DOHH2 (cell line): ENCODE measurements at regions not wholly inside any gene's neighbourhood (a gene's known extent, or its start where the extent isn't known, plus 50 kb on each side); places are given as distances from the start of the nearest gene placed in this dataset.

Source experiments
- EZH2phosphoT487 ChIP-seq: fragments of 200-600 bp; sonication (generic); IDR thresholded peaks from 2 replicates; pipeline ENCODE4 v1.6.1; 2017; ENCODE audit warnings: borderline replicate concordance, mild to moderate bottlenecking, antibody characterized with exemption, low read length, moderate library complexity, mixed read lengths
- TF ChIP-seq, protein P1 (sequence below): fragments of 200-600 bp; sonication (generic); IDR thresholded peaks from one replicate; pipeline ENCODE4 v1.5.1; 2014; ENCODE audit warnings: antibody characterized with exemption, mild to moderate bottlenecking, low read depth, low read length; ENCODE audit not compliant: poor library complexity, severe bottlenecking

DNA sequence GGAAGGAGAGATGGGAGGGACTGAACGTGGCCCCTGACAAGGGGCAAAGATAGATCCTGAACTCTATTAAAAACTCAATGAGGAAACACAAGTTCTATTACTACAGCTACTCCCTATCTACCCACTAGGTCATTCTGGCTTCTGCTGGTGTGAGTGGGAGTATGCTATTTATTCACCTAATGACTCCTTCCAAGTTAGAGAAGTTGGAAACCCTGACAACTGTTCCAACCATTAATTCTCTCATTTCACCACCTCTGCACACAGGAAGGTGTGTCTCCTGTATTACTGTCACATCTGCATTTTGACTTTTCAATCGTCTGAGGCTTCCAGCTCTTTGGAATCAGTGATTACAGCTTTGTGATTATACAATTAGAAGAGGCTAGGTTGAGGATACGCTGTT lies 169.4 kb upstream of the ADO start:
- TF ChIP-seq, protein P1, sequence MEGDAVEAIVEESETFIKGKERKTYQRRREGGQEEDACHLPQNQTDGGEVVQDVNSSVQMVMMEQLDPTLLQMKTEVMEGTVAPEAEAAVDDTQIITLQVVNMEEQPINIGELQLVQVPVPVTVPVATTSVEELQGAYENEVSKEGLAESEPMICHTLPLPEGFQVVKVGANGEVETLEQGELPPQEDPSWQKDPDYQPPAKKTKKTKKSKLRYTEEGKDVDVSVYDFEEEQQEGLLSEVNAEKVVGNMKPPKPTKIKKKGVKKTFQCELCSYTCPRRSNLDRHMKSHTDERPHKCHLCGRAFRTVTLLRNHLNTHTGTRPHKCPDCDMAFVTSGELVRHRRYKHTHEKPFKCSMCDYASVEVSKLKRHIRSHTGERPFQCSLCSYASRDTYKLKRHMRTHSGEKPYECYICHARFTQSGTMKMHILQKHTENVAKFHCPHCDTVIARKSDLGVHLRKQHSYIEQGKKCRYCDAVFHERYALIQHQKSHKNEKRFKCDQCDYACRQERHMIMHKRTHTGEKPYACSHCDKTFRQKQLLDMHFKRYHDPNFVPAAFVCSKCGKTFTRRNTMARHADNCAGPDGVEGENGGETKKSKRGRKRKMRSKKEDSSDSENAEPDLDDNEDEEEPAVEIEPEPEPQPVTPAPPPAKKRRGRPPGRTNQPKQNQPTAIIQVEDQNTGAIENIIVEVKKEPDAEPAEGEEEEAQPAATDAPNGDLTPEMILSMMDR, result no peak
- no peak for TF ChIP-seq EZH2phosphoT487
